ENCODE measurements at regions not wholly inside any gene's neighbourhood (a gene's known extent, or its start where the extent isn't known, plus 50 kb on each side); places are given as distances from the start of the nearest gene placed in this dataset.

DNA sequence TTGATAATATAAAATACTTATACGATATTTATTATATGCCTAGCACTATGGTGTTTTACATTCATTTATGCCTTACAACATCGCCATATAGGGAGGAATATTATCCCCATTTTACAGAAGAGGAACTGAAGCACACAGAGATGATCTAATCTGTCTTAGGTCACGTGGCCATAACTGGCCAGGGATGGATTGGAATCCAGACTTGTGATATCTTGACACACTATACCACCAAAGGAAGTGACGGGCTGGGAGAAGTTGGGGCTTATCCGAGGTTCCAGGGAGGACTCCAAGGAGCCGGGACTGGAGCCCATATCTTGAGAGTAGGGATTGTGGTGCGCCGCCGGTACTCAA, 129.8 kb downstream of the TMEM174 start:
- TF ChIP-seq FOXM1 (IDR thresholded peaks at IDR 0.05; ENCODE audit: borderline replicate concordance) (no peak), FOXK2 (IDR thresholded peaks at IDR 0.05) (no peak), SUZ12 (IDR thresholded peaks at IDR 0.05) (no peak), ELF4 (IDR thresholded peaks at IDR 0.05) (no peak), BHLHE40 (IDR thresholded peaks at IDR 0.05; ENCODE audit: borderline replicate concordance) (no peak), TARDBP (IDR thresholded peaks at IDR 0.05) (no peak), FOXA1 (IDR thresholded peaks at IDR 0.05) (no peak)
- TF ChIP-seq, protein P1, sequence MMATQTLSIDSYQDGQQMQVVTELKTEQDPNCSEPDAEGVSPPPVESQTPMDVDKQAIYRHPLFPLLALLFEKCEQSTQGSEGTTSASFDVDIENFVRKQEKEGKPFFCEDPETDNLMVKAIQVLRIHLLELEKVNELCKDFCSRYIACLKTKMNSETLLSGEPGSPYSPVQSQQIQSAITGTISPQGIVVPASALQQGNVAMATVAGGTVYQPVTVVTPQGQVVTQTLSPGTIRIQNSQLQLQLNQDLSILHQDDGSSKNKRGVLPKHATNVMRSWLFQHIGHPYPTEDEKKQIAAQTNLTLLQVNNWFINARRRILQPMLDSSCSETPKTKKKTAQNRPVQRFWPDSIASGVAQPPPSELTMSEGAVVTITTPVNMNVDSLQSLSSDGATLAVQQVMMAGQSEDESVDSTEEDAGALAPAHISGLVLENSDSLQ (IDR thresholded peaks at IDR 0.05) = no peak

Data from HEK293T (cell line).